ENCODE measurements at regions not wholly inside any gene's neighbourhood (a gene's known extent, or its start where the extent isn't known, plus 50 kb on each side); places are given as distances from the start of the nearest gene placed in this dataset.
"Not testable (repeated sequence)": the region's sequence is repeated elsewhere in the genome, so short reads cannot be mapped to it uniquely, and the experiment has no call there.

DNA sequence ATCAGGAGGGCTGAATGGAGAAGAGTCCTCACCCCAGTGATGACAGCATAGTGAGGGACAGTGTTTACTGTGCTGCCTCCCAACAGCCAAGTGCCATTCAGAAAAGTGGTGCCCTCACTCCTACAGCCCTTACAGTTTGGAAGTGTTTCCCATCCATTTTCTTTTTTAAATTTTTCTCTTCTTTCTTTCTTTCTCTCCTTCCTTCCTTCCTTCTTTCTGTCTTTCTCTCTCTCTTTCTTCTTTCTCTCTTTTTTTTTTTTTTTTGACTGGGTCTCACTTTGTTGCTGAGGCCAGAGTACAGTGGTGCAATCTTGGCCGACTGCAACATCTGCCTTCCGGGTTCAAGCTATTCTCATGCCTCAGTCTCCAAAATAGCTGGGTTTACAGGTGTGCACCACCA, 755.3 kb downstream of the UQCRFS1 start:
- no peak for DNase-seq

DNA sequence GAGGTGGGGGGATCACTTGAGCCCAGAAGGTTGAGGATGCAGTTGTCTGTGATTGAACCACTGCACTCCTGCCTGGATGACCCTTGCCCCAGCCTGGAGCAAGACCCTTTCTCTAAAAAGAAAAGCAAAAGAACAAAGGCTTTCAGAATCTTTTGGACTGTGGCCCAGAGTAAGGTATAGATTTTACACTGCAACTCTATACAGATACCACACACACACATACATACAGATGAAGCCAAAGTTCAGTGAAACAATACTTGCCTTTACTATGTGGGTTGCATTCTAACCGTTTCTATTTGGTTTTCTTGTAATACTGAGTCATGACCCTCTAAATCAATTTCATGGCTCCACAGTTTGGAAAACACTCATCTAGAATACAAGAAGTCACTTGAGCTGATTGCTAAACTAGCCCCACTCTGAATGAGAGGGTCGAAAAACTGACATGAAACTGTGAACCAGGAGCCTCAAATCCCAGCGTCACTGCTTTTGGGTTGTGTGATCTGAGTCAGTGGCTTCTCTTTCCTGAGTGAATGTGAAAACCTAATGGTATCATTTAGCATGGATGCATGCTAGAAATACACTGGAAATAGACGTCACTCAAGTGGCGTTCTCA, 756.1 kb downstream of the UQCRFS1 start:
- no peak for DNase-seq

DNA sequence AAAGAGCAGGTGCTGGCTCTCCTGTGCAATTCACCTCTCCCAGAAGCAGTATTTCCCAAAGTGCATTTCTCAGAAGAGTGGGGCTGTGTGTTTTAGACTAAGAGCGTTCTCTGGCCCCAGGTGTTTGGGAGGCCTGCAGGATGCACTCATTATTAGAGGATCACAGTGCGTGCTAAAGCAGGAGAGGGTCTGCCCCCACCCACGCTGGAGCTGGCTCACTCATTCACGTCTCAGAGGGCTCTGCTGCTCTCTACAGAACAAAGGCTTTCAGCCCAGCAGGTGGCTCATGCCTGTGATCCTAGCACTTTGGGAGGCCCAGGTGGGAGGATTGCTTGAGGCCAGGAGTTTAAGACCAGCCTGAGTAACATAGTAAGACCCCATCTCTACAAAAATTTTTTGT, 756.7 kb downstream of the UQCRFS1 start:
- DNase-seq = no peak

DNA sequence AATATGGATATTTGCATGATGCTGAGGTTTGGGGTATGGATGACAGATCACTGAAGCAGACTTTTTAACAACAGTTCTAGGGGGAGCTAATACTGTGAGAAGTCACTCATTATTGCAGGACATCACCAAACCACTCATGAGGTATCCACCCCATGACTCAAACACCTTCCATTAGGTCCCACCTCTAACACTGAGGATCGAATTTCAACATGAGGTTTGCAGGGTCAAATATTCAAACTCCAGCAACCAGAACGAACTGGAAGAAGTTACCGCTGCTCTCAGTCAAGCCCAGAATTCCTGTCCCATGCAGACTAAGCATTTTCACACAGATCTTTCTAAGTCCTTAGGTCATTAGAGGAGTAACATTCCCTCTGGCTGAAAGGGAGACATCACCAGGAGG, 758.9 kb downstream of the UQCRFS1 start:
- no peak for DNase-seq

DNA sequence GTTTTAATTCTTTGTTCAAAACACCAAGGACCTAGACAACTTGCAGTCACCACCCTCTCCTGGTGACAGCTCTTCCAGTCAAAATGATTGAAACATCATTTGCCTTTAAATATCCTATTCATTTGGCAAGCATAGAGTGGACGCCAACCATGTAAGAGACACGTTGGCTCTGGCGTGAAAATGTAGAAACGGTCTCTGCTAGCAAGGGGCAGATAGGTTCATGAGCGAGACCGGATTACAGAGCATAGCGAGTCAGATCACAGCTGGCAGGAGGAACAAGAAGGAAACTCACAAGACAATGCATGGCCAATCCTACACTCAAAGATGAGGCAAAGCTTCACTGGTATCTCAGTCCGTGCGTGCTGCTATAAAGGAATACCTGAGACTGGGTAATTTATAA, 759.5 kb downstream of the UQCRFS1 start:
- no peak for DNase-seq

DNA sequence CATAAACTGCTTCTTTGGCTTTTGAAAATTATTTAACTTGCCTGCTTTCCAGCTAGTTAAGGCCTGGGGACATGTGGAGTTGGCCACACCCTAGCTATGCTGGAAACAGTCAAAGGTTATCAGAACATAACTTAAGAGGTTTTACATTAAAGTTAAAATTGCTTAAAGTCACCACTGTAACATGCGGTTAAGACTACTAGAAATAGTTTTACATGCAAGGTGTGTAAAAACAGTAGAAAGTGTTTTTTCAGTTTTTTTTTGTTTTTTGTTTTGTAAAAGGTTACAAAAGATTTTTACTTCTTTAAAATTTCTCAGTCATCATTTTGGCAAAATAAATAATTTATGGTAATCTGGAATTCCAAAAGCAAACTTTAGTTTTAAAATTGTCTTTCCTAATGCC, 763.1 kb downstream of the UQCRFS1 start:
- DNase-seq = no peak

DNA sequence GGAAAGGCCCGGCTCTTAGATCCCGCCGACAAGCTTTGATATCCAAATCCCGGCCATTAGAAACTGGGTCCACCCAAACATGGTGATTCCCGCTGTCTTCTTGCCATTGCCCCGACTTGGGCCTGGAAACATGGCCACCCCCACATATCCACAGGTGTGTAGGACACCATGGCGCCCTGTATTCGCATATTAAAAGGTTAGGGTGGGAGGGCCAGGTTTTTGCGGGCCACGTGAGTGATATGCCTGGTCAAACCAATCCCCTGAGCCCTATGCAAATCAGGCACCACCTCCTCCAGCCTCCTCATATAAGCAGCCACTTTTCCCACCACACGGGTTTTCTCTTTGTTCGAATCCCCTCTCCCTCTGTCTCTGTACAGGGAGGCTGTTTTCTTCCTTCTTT, 766.4 kb downstream of the UQCRFS1 start:
- DNase-seq = no peak

DNA sequence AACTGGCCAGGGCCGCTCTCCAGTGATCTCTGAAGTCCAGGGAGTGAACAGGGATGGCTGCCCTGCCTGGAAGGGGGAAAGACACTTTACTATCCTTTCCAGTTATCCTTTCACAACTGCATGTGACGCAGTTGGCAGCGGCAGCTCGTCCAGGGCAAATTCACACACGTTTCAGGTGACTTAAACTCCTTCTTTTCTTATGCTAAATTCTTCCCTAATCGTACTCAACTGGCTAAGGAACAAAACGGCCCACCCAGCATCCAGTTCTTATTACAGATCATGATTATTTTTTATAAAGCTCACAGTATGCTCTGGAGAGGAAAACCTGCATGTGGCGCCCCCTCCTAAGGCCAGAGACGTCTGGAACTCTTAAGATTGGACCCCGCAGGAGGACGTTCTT, 767.1 kb downstream of the UQCRFS1 start:
- no peak for DNase-seq

DNA sequence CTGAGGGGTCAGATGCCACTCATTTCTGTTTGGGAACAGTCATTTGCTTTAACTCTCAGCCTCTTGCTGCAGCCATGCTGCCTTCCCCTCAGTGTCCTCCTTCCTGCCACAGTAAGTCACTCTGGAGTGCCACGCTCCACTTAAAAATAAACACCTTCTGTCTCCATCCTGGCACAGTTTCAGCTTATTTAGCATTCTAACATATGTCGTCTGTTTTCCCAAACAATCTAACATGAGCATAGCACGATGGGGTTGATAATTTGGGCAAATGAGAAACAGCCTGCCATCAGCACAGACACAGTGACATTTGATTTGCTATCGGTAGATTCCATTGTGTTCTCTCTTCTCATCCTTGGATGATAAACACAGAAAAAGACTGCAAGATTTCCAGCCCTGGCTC, 768.6 kb downstream of the UQCRFS1 start:
- DNase-seq = no peak

DNA sequence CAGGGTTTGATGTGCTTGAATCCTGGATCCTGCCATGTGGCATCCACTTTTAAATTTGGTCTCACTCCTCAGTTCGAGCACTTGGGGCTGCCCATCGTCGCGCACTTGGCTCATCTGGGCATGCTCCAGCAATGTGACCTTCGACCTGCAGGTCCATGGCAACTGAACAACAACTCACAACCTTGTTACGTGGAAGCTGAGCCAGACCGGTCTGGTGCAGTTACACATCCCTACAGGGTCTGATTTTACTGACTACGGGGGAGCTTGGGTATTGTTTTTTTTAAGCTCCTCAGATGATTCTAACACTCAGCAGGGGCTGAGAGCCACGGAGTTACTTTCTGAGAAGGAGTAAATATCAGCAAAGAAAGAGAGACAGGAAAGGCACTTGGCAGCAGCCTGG, 769.6 kb downstream of the UQCRFS1 start:
- no peak for DNase-seq

DNA sequence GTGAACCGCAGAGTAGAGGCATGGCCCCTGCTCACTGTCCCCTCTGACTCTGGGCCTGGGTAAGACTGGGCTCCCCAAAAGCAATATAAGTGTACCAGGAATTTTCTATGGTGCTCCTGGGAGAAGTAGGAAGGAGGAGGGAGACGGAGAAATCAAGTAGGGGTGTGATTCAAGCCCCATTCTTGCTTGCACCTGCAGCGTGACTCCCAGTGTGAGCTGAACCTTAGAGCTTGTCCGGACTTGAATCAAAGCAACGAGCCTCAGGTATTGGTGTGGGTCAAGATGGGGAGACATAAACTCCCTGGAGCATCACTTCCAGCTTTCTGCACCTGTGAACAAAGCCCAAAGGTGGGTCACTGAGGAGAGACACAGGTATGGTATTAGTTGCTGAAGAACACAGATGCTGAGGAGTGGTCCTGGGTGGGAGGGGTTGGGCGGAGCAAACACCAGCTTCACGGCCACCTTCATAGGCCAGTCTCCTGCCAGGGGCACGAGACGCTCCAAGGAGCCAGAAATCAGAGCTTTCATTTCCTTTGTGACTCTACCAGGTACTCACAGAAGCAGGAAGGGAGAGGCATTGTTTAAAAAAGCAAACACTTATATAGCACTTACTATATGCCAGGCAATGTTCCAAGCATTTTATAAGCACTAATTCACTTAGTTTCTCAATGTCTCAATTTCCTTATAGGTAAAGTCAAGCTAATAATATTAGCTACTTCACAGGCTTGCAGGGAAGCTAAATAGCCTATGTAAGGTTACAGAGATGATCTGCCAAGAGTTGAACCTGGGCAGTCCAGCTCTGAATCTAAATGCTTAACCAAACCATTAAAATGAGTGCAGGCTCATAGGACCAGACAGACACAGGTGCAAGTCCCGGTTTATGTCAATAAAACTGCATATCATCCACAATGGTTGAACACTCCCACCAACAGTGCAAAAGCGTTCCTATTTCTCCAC, 775.3 kb downstream of the UQCRFS1 start:
- no peak for DNase-seq

DNA sequence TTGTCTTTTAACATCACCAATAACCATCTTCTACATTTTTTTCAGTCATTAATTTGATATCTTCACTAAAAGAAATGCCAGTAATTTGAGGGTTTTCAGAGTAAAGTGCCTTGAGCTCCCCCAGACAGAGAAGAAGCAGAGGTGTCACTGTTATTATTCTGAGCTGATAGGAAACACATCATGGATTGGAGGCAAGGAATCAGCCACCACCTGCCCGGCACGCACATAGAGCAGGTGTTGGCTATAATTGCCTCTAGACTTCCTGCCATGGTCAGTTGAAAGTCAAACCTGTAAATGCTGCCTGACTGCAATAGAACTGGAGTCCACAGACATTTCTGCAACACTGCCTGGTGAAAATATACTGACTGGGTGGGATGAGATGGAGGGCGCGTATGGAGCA, 776.6 kb downstream of the UQCRFS1 start:
- no peak for DNase-seq

DNA sequence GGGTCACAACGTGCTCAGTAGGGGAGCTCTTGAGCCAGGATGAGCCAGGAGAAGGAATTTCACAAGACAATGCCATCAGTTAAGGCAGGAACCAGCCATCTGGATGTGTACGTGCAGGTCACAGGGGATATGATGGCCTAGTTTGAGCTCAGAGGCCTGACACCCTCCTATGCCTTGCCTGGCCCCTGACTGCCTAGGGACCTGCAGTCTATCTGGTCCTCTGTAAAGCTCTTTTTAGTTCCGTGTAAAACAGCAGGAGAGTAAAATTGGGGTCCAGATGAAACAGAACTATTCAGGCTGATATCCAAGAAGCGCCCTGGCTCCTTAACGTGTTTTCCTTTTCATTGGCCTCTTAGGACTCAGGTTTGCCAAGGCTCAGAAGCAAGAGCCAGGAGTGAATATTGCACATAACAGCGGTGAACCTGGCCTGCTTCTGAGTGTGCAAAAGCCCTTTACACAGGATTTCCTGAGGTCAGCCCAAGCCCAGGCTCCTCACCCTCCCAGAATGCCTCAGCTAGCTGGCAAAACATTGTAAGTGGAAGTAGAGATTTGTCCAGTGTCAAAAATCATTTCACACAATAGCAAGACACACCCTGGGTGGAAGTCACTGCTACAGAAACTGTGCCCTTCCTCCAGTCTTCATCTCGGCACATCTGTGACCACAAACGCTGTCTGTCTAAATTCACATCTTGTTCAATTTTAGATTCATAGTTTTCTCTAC, 777.2 kb downstream of the UQCRFS1 start:
- no peak for DNase-seq

DNA sequence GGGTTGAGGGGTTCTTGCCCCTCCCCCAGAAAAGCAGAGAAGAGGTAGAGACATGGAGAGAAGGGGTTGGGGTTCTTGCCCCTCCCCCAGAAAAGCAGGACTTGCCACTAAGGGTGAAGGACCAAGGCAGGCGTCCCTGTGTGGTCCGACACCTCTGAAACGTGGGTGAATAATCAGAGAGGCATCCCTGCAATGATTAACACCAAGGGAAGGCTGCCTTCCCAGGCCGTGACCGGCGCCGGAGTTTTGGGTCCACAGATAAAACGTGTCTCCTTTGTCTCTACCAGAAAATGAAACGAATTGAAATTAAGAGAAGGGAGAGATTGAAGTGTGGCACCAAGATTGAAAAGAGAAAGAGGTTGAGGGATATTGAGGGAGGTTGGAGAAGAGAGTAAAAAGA, 778.2 kb downstream of the UQCRFS1 start:
- not testable (repeated sequence) for DNase-seq

DNA sequence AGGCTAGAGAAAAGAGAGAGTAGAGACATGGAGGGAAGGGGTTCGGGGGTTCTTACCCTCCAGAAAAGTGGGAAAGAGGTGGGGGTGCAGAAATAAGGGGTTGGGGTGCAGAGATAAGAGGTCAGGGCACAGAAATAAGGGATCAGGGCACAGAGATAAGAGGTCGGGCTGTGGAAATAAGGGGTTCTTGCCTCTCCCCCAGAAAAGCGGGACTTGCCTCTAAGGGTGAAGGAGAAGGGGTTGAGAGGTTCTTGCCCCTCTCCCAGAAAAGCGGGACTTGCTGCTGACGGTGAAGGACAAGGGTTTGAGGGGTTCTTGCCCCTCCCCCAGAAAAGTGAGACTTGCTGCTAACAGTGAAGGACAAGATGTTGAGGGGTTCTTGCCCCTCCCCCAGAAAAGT, 778.6 kb downstream of the UQCRFS1 start:
- DNase-seq = not testable (repeated sequence)

DNA sequence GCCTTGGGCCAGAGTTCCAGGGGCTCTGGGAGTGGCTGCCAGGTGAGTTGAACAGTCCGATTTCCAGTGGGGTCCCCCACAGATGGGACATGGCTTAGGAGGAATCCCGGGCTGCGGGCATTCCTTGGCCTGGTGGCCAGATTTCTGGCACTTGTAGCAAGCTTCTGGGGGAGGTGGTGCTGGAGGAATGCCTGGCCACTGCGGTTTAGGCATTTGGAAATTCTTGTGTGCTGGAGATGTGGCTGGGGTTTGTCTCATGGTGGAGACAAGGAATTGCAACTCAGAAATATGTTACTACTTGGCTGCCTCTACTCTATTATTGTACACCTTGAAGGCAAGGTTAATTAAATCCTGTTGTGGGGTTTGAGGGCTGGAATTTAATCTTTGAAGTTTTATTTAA, 779.8 kb downstream of the UQCRFS1 start:
- not testable (repeated sequence) for DNase-seq

DNA sequence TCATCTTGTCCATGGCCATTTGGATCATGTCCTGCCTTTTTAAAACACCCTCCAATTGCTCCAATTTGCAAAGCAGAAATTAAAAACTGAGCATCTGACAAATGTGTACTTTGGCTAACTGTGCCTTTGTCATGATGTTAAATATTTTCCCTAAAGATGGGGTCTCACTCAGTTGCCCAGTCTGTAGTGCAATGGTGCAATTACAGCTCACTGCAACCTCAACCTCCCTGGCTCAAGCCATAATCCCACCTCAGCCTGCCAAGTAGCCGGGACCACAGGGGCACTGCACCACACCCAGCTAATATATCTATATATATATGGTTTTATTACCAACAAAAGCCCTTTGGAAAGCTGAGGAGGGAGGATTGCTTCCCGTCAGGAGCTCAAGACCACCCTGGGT, 782.7 kb downstream of the UQCRFS1 start:
- DNase-seq = no peak

DNA sequence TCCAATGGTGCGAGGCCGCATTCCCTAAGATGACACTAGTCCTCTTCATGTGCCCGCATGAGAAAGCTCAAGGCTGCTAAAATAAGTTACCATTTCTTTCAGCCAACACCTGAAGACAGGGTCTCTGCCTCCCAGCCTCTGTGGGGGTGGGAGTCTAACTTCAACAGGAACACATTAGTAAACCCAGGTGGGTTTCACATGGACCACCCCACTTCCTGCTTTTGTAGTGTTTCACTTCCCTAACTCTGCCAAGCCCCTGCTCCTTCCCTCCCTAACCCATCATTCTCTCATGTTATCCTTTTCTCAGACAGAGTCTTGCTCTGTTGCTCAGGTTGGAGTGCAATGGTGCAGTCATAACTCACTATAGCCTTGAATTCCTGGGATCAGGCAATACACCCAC, 783.6 kb downstream of the UQCRFS1 start:
- DNase-seq = no peak

DNA sequence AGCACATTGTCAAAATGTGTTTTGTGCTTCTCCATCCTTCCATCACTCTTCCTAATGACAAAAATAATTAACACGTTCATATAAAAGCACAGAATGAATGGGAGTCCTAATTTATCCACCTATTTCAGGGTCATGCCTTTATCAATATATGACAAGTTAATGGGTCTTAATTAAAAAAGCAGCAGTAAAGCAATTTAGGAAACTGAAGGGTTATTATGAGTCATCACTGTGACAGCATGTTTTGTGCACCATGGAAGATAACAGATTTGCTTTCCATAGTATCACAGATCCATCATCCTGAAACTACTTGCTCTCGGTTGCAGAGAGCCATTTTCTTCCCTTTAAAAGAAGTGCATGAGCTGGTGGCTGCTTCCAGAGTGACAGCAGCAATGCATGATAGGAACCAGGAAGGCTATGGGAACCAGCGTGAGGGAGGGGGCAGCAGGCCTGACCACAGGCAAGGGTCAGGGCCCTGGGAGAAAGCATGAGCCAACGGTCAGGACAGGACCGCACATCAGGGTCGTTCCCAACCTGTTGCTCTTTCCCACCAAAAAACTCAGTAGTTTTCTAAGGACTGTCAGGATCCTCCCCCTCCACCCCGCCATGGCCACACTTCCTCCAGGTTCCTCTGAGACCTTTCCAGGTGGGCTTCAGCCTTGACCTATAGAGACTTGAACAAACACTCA, 784.1 kb downstream of the UQCRFS1 start:
- DNase-seq = no peak

DNA sequence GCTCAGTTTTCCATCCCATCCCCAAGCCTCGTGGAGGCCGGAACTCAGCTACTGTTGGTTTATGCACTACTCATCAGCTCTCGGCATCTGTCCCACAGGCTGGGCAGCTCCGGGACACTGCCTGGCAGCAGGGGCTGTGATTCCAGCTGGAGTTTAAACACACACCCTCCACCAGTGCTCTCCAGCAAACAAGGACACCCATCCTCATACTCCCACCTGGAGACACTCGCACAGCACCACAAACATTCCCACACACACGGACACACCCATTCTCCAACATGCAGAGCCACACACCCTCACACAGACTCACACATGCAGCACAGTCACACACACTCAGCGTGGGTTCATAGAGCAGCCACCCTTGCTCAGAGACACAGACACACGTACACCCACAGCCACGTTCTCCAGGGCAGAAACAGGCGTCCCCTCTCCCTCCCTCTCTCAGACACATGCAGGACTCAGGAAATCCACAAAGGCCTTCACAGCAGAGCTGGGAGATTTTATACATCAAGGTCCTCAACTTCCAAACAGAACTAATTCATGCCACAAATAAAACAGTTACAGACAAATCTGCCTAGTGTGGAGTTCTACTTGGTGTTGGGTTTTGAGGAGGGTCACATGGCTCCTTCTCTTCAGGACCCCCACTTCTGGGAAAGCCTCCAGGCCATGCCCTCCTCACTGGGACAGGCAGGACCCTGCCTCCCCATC, 785.4 kb downstream of the UQCRFS1 start:
- no peak for DNase-seq

DNA sequence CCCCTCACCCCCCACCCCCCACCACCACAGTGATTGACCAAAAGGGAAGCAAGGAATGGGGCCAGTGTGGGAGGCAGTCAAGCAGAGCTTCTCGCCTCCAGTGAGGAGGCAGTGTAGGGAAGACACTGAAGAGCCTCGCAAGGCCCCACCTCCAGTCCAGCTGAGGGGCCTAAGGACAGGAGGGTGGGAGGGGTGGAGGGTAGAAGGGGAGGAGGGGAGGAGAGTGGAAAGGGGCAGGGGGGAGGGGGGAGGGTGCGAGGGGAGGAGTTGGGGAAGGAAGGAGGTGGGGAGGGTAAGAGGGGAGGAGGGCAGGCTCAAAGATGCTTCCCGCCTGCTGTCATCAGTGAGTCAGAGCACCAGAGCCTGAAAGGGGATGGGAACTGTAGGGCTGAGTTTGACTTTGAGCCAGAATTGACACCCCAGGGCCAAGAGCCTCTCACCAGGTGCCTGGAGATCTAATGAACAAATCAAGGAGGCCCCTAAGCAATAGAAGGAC, 786.2 kb downstream of the UQCRFS1 start:
- DNase-seq = peak; percentile 73

DNA sequence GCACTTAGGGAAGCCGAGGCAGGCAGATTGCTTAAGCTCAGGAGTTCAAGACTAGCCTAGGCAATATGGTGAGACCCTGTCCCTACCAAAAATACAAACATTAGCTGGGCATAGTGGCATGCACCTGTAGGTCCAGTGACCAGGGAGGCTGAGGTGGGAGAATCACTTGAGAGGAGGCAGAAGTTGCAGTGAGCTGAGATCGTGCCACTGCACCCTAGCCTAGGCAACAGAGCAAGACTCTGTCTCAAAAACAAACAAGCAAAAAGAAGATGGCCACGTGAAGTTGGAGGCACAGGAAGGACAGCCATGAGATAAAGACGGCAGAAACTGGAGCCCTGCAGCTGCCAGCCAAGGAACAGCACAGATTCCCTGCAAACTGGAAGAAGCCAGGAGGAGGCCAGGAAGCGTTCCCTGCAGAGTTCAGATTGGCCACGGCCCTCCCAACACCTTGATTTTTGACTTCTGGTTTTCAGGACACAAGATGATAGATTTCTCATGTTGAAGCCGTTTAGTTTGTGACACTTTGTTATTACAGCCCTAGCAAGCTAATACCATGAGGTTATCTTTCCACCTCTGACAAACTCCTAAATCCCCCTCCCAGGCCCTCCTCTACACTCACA, 786.7 kb downstream of the UQCRFS1 start:
- DNase-seq = no peak
